Neural cell (in vitro differentiated cells): ENCODE measurements at regions not wholly inside any gene's neighbourhood (a gene's known extent, or its start where the extent isn't known, plus 50 kb on each side); places are given as distances from the start of the nearest gene placed in this dataset.
A peak's percentile ranks its signal among the peaks of the same experiment; 100 is the strongest.

Experiments used
- H2AFZ ChIP-seq: fragments of 200-600, 300-800 bp; sonication (generic), shearing (Covaris generic); 2 replicates; pipeline ENCODE4 v1.6.0; 2014; ENCODE audit warnings: low read depth, mild to moderate bottlenecking, antibody characterized with exemption, low read length, moderate library complexity
- H3F3A ChIP-seq: fragments of 200-600 bp; shearing (Covaris generic); 2 replicates; pipeline ENCODE4 v1.6.1; 2016; ENCODE audit warnings: mild to moderate bottlenecking, moderate library complexity, mixed read lengths, antibody characterized with exemption, low read length; ENCODE audit not compliant: insufficient read depth, poor library complexity, severe bottlenecking
- H3K27ac ChIP-seq: fragments of 200-600, 300-800 bp; sonication (generic), shearing (Covaris generic); 2 replicates; pipeline ENCODE4 v1.5.1; 2014; ENCODE audit warnings: mild to moderate bottlenecking, low read length, moderate library complexity
- H3K27me3 ChIP-seq: fragments of 300-800, 200-600 bp; sonication (generic), shearing (Covaris generic); 2 replicates; pipeline ENCODE4 v1.6.0; 2014; ENCODE audit warnings: mild to moderate bottlenecking, low read depth, low read length, moderate library complexity; ENCODE audit not compliant: insufficient read depth
- H3K36me3 ChIP-seq: fragments of 300-800, 200-600 bp; sonication (generic), shearing (Covaris generic); 2 replicates; pipeline ENCODE4 v1.5.1; 2014; ENCODE audit warnings: mild to moderate bottlenecking, antibody characterized with exemption, low read length, moderate library complexity; ENCODE audit not compliant: insufficient read depth
- H3K4me2 ChIP-seq: fragments of 300-800, 200-600 bp; sonication (generic), shearing (Covaris generic); 2 replicates; pipeline ENCODE4 v1.6.0; 2014; ENCODE audit warnings: mild to moderate bottlenecking, low read length
- H3K4me3 ChIP-seq: fragments of 300-800, 200-600 bp; sonication (generic), shearing (Covaris generic); 2 replicates; pipeline ENCODE4 v1.5.1; 2014; ENCODE audit warnings: mild to moderate bottlenecking, low read length, moderate library complexity
- H3K79me2 ChIP-seq: fragments of 200-600 bp; shearing (Covaris generic); replicated peaks from 2 replicates; pipeline ENCODE4 v1.6.0; 2014; ENCODE audit warnings: mild to moderate bottlenecking, low read length, moderate library complexity; ENCODE audit not compliant: insufficient read depth
- H3K9ac ChIP-seq: fragments of 300-800, 200-600 bp; sonication (generic), shearing (Covaris generic); 2 replicates; pipeline ENCODE4 v1.6.1; 2016; ENCODE audit warnings: mild to moderate bottlenecking, low read length, mixed read lengths
- H3K9me2 ChIP-seq: fragments of 200-600 bp; shearing (Covaris generic); 2 replicates; pipeline ENCODE4 v1.6.1; 2016; ENCODE audit warnings: mild to moderate bottlenecking, low read length, mixed read lengths; ENCODE audit not compliant: insufficient read depth
- H3K9me3 ChIP-seq: fragments of 200-600, 300-800 bp; sonication (generic), shearing (Covaris generic); 2 replicates; pipeline ENCODE4 v1.6.1; 2016; ENCODE audit warnings: mild to moderate bottlenecking, mixed run types, low read length, moderate library complexity, mixed read lengths
- H4K20me1 ChIP-seq: fragments of 200-600 bp; shearing (Covaris generic); 2 replicates; pipeline ENCODE4 v1.6.1; 2016; ENCODE audit warnings: mild to moderate bottlenecking, mixed run types; ENCODE audit not compliant: insufficient read depth
- CTCF ChIP-seq: fragments of 450-650 bp; IDR thresholded peaks from 2 replicates; pipeline ENCODE4 v1.5.1; 2014; ENCODE audit warnings: antibody characterized with exemption, mild to moderate bottlenecking, moderate library complexity; ENCODE audit not compliant: poor library complexity, severe bottlenecking
- EP300 ChIP-seq: fragments of 450-650 bp; conservative IDR thresholded peaks from 2 replicates; pipeline ENCODE4 v1.6.1; 2014; ENCODE audit warnings: antibody characterized with exemption, mild to moderate bottlenecking, moderate library complexity; ENCODE audit not compliant: poor library complexity, severe bottlenecking
- EZH2 ChIP-seq: fragments of 200-600, 300-800 bp; shearing (Covaris generic), sonication (generic); IDR thresholded peaks from 2 replicates; pipeline ENCODE4 v1.6.1; 2014; ENCODE audit warnings: antibody characterized with exemption, low read length, borderline replicate concordance, mild to moderate bottlenecking; ENCODE audit not compliant: insufficient read depth, poor library complexity, severe bottlenecking
- MXI1 ChIP-seq: fragments of 450-650 bp; conservative IDR thresholded peaks from 2 replicates; pipeline ENCODE4 v1.6.1; 2014; ENCODE audit warnings: antibody characterized with exemption, mild to moderate bottlenecking; ENCODE audit not compliant: poor library complexity, severe bottlenecking
- POLR2AphosphoS5 ChIP-seq: IDR thresholded peaks from 2 replicates; pipeline ENCODE4 v1.6.1; 2012
- RAD21 ChIP-seq: fragments of 450-650 bp; conservative IDR thresholded peaks from 2 replicates; pipeline ENCODE4 v1.6.1; 2014; ENCODE audit warnings: antibody characterized with exemption, mild to moderate bottlenecking, moderate library complexity
- REST ChIP-seq: IDR thresholded peaks from 2 replicates; pipeline ENCODE4 v1.6.1; 2012; ENCODE audit warnings: borderline replicate concordance
- SMC3 ChIP-seq: fragments of 450-650 bp; conservative IDR thresholded peaks from 2 replicates; pipeline ENCODE4 v1.6.1; 2014; ENCODE audit warnings: antibody characterized with exemption, mild to moderate bottlenecking, moderate library complexity; ENCODE audit not compliant: poor library complexity
- TAF1 ChIP-seq: IDR thresholded peaks from 2 replicates; pipeline ENCODE4 v1.6.1; 2012; ENCODE audit warnings: low read depth

- TF ChIP-seq REST (no peak), POLR2AphosphoS5 (no peak), CTCF (no peak), EP300 (no peak), SMC3 (no peak), TAF1 (no peak), RAD21 (no peak), MXI1 (no peak), EZH2 (no peak)
Measured at GRCh38 chr4:91653067-91653466, 650.7 kb upstream of the GRID2 start.

GRCh38 chr4:91681091-91681490 is 622.7 kb upstream of the GRID2 start:
- Histone ChIP-seq H3K27ac (peak overlapping the region; percentile 30), H3K36me3 (no peaks in the 10 kb centered on the region), H3K4me3 (no peak overlapping the region), H3K9me3 (no peaks in the 10 kb centered on the region), H4K20me1 (no peaks in the 10 kb centered on the region), H3K4me2 (no peak overlapping the region), H3K27me3 (no peaks in the 10 kb centered on the region), H3K9ac (no peak overlapping the region), H3K9me2 (no peaks in the 10 kb centered on the region), H3K79me2 (no peaks in the 10 kb centered on the region), H3F3A (no peaks in the 10 kb centered on the region), H2AFZ (no peak overlapping the region)
- no peak for TF ChIP-seq RAD21
- TF ChIP-seq TAF1, result no peak
- no peak for TF ChIP-seq POLR2AphosphoS5
- no peak for TF ChIP-seq REST
- no peak for TF ChIP-seq EZH2
- TF ChIP-seq CTCF, result no peak
- TF ChIP-seq EP300, result no peak
- TF ChIP-seq MXI1, result no peak
- no peak for TF ChIP-seq SMC3

More at GRCh38 chr4:91653067-91653466, 650.7 kb upstream of the GRID2 start:
- Histone ChIP-seq H3K9me3 (no peaks in the 10 kb centered on the region), H3K27ac (no peak overlapping the region), H3K79me2 (no peaks in the 10 kb centered on the region), H3K4me3 (no peak overlapping the region), H3K36me3 (no peaks in the 10 kb centered on the region), H3F3A (no peaks in the 10 kb centered on the region), H3K27me3 (no peaks in the 10 kb centered on the region), H2AFZ (no peak overlapping the region), H3K9me2 (no peaks in the 10 kb centered on the region), H4K20me1 (no peaks in the 10 kb centered on the region), H3K9ac (no peak overlapping the region), H3K4me2 (no peak overlapping the region)
